HG03469 (cell line): ENCODE measurements at regions not wholly inside any gene's neighbourhood (a gene's known extent, or its start where the extent isn't known, plus 50 kb on each side); places are given as distances from the start of the nearest gene placed in this dataset.

Source experiments
- ATAC-seq: cut with Tn5 transposase; IDR thresholded peaks from one replicate; pipeline ENCODE4 v1.9.1; 2021; ENCODE audit warnings: mild to moderate bottlenecking, moderate library complexity, moderate number of reproducible peaks; ENCODE audit not compliant: unreplicated experiment

GRCh38 chr1:57886376-57886775 lies 462.5 kb upstream of the DAB1 start:
- no peak for ATAC-seq

DNA sequence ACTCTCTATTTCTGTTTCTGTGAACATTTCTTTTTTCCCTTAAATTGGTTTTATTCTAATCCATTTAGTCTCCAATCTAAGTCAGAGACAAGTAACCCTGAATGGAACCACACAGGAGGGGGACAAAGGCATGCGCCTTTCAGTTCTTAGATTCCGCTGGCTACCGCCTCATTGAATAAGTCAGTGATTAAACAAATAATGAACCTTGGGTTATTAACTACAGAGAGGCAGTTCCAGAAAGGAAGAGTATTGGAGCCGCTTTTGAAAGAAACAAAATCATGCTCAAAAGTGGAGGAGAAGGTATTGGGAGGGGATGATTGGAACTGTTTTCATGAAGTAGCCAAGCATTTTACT lies 459.8 kb upstream of the DAB1 start:
- ATAC-seq = no peak

- no peak for ATAC-seq
Observed at GRCh38 chr1:57882934-57883641, 459.2 kb upstream of the DAB1 start.

GRCh38 chr1:57882072-57882471 lies 458.2 kb upstream of the DAB1 start:
- ATAC-seq = no peak

- ATAC-seq = no peak
Observed at GRCh38 chr1:57881639-57882038, 457.8 kb upstream of the DAB1 start.

- no peak for ATAC-seq
Observed at GRCh38 chr1:57879700-57880099, 455.8 kb upstream of the DAB1 start.

DNA sequence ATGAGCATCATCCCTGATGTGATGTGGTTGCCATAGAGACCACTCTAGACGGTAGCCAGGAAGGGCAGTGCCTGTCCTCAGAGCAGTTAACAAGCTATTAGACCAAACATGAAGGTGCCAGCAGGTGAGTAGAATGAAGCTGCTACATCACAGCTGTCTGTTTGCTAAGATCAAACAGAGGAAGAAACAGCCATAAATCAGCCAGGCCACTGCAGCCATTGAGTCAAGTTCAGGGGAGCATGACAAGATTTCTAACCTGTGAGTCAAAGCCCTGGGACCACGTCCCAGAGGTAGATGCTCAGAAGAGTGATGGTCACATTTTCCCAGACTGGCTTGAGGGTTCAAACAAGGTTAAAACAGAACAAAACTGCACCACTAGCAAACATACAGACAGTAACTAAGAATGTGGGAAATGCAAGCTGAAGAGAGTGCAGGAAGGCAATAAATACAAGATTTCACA lies 450.6 kb upstream of the DAB1 start:
- ATAC-seq = no peak

GRCh38 chr1:57872913-57873312 lies 449.1 kb upstream of the DAB1 start:
- ATAC-seq = no peak

GRCh38 chr1:57868908-57869307 lies 445.0 kb upstream of the DAB1 start:
- ATAC-seq = no peak

GRCh38 chr1:57868239-57868638 lies 444.4 kb upstream of the DAB1 start:
- ATAC-seq = no peak

DNA sequence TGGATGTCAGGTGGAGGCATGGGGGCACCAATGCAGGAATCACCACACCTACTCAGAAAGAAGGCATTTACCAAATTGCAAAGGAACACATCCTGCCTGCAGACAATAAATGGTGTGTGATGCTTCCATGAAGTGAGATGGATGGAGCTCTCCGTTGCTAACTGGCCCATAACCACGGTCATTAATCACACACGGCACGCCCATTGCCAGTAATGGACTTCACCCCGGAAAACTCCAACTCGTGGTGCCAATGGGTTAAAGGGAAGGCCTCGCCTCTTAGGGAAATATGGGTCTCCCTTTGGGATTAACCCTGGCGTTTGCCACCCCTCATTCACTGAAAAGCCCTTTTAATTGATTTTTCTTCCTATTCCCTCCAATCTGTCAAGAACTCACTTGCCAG lies 443.1 kb upstream of the DAB1 start:
- ATAC-seq = no peak

DNA sequence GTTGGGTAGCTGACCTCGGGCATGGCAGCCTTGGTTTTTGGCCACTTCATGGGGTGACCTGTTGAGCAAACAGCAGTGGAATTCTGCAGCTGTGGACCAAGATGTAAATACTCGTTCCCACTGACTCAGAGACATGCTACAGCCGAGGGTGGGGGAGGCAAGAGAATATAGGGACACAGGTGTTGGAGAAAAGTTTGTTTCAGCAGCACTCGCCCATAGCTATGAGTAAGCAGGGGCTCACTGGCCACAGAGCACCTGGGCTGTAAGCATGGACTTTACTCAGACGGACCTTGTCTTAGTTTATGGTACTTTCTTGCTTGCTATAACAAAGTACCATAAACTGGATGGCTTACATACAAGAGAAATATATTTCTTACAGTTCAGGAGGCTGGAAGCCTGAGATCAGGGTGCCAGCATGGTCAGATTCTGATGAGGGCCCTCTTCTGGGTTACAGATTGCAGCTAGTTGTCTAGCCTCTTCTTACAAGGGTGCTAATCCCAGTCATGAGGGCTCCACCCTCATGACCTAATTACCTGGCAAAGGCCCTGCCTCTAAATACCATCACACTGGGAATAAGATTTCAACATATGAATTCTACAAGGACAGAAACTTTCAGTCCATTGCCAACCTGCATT lies 437.2 kb upstream of the DAB1 start:
- ATAC-seq = no peak

DNA sequence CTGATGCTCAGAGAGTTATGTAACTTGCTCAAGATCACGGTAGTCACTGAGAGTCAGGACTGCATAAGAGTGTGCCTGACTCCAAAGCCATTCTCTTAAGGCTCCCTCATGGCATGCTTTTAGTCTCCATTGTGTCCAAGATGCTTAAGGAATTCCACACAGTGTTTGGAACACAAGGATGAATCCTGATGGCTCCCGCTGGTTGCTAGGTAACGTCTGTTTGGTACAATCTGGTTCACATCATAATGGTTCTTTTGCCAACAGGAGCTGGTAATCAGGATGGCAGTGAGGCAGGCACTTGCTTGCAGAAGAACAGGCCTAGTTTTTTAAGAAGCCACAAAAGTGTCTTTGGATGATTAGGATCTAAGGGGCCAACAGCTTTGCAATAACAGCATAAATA lies 436.5 kb upstream of the DAB1 start:
- no peak for ATAC-seq

GRCh38 chr1:57858740-57859139 lies 434.9 kb upstream of the DAB1 start:
- ATAC-seq = no peak

- no peak for ATAC-seq
Observed at GRCh38 chr1:57857809-57858208, 433.9 kb upstream of the DAB1 start.

DNA sequence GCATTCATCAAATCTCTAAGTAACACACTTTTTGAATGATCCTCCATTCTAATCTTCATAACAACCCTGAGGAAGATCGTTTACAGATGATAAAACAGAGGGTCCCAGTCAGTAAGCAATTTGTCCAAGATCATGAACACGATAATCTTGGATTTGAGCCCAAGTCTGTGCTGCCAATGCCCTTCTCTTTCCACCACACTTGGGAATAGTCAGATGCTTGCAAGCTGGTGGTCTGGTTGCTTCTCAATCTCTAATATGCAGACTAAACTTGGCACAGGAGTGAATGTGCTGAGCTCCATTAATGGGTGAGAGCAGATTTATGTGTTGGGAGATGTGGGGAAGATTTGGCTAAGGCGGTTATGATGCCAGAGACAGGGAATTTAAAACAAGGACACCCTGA lies 430.6 kb upstream of the DAB1 start:
- no peak for ATAC-seq

- no peak for ATAC-seq
Observed at GRCh38 chr1:57850176-57850940, 426.5 kb upstream of the DAB1 start.

- ATAC-seq = no peak
Observed at GRCh38 chr1:57848406-57848805, 424.5 kb upstream of the DAB1 start.

GRCh38 chr1:57845041-57845440 lies 421.2 kb upstream of the DAB1 start:
- ATAC-seq = no peak

DNA sequence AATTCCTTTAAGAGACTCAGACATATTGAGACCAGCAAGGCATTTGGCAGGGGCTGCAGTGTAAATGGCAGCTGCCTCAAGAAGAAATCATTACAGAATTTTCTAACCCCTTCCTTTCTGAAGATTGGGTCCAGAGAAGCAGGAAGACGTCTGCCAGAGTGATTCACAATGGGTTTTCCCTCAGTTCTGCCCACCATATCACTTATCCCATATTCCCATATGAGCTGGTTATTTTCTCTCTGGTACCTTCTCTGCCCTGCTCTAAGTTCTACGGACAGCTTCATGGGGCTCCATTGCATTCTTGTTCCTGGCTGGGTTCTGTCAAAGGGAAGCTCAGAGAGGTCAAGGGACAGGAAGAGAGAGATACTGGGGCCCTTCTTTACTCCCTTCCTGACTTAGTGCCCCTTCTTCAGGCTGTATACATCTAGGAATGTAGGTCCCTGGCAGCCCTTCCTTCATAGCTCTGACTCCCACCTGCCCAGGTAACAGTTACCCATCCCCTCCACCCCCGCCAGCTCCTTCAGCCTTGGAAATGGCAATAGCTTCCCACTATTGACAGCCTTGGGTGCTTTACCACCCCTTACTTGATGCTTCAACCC lies 420.6 kb upstream of the DAB1 start:
- ATAC-seq = no peak

DNA sequence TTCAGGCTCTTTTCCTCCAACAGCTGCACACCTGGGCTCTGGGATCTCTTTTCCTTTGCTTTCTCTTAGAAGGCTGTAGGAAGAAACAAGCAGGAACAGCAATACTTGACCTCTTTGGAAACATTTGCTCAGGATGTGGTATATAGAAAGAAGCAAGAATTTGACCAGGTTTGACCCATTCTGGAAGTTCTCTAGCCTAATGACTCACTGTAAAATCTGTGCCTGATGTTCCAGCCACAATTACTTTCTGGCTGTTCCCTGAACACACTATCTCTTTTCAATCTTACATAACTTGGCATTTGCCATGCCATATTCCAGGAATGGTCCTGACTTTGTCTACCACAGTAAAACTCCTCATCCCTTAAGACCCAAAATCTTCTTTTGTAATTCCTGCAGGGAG lies 419.9 kb upstream of the DAB1 start:
- ATAC-seq = no peak

- ATAC-seq = no peak
Observed at GRCh38 chr1:57839526-57839925, 415.7 kb upstream of the DAB1 start.
